ENCODE measurements at regions not wholly inside any gene's neighbourhood (a gene's known extent, or its start where the extent isn't known, plus 50 kb on each side); places are given as distances from the start of the nearest gene placed in this dataset.
A peak's percentile ranks its signal among the peaks of the same experiment; 100 is the strongest.
"Not testable (repeated sequence)": the region's sequence is repeated elsewhere in the genome, so short reads cannot be mapped to it uniquely, and the experiment has no call there.

DNA sequence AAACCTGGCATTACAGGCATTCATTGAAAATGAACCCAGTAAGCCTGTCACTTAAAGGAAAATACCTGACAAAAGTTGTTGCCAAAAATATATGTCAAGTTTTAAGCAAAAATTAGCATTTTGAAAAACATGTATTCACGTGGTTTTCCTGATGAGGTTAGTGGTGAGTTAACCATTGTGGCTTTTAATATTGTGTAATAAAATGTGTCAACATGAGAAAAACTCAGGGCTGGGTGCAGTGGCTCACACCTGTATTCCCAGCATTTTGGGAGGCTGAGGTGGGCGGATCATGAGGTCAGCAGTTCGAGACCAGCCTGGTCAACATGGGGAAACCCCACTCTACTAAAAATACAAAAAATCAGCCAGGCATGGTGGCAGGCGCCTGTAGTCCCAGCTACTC, 731.4 kb downstream of the KCNT2 start:
- DNase-seq (ENCODE audit: low spot score), result no peak
- intact Hi-C loops (cut with DNase I), result no loop called here

DNA sequence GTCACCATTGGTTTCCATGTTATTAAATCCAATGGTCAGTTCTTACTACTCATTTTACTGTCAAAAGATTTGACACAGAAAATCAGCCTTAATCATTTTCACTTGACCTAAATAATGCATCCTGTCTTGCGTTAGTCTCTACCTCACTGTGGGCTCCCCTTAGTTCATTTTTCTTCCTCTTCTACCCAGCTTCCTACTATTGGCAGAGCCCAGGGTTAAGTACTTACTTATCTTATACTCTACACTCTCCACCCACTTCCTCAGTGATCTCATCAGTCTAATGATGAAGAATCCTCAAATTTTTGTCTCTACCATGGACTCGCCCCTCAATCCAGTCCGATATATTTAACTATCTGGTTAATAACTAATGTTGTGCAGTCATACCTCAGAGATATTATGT, 735.9 kb downstream of the KCNT2 start:
- DNase-seq (ENCODE audit: low spot score), result no peak
- intact Hi-C loops (cut with DNase I), result no loop called here

DNA sequence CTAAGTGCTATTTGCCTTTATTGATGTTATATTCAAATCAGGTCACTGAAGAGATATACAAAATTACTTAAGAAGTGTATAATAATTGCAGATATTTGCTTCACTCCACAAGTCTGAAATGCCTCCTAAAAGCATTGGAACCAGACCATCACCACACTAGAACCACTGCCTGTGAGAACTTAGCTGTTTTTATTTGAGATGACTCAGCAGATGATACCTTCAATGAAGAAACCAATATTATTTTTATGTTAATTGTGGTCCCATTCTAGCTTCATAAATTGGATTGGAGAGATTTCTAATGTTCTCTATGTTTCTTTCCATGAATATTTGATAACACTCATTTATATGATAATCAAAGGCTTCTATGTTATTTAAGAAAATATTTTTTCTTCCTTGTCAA, 740.6 kb downstream of the KCNT2 start:
- DNase-seq (ENCODE audit: low spot score), result no peak
- intact Hi-C loops (cut with DNase I), result no loop called here

DNA sequence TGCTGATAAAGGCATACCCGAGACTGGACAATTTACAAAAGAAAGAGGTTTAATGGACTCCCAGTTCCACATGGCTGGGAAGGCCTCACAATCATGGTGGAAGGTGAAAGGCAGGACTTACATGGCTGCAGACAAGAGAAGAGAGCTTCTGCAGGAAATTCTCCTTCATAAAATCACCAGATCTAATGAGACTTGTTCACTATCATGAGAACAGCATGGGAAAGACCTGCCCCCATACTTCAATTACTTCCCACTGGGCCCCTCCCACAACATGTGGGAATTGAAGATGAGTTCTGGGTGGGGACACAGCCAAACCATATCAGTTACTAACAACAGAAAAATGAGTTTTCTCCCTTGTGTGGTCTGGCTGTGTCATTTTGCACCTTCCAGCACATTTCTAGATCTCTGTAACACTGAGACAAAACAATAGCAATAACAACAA, 741.4 kb downstream of the KCNT2 start:
- intact Hi-C loops (cut with DNase I), result no loop called here
- no peak for DNase-seq (ENCODE audit: low spot score)

DNA sequence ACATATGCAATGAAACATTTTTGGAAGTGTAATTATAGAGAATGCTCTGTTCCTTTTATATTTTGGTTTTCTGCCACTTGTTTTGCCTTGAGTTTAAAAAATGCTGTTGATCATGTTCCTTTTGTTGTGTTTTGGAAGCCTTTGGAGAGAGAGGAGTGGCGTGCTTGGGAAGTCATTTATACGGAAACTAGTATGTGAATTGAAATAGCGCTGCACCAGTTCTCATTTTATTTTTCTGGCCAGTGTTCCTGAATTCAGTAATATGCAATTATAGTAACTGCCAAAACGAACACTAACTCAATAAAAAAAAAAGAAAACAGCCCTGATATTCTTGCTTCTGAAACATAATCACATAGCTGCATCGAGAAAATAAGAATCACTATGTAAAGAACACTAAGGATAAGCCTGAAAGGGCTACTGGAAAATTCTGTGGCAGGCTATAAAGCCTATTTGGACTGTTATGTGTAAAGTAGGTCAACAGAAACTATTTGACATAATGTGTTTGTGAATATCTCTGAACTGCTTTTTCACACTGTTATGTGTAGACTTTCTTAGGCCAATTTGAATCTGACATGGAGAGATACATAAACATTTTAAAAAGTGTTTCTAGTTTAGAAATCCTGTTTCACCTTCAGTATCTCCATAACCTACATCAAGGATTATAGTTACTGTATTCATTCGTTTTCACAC, 742.0 kb downstream of the KCNT2 start:
- intact Hi-C loops (cut with DNase I), result no loop called here
- DNase-seq (ENCODE audit: low spot score), result no peak

DNA sequence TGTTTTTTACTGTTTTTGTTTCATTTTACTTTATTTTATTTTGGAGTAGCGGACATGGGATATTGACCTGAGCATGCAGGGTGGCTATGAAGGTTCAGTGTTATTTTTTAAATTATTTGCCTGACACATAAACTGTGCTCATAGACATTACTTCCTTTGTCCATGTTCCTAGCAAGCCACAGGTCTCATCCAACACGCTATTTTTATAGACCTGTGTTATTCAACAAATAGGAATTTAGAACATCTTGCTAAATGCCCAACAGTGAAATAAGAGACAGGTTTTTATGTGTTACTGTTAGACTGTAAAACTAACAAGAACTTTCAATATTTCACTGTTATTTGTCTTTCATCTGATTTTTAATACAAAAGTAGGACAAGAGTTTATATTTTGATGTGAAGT, 756.4 kb downstream of the KCNT2 start:
- intact Hi-C loops (cut with DNase I), result no loop called here
- DNase-seq (ENCODE audit: low spot score), result no peak

DNA sequence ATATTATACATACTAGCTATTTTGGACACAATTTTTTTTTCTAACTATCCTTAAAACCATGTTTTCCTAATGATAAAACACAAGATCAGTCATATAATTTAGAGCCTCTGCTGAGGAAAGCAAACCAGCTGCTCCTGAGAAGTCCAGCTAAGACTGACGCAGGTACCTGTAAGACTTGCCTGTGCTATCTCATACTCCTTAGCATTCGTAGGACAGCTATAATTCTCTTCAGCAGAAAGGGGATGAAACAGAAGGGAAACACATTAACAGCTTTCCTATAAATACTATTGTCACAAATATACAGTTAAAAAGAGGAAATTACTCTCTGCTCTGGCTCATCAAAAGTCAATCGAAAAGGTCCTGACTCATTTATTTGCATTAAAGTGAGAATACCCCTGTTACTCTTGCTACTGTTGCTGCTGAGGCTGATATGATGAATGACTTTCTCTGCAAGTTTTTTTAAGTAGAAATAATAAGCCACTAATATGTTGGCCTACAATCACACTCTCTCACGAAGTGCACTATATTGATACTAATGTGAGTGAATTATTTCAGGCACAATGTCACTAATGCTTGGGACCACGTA, 757.1 kb downstream of the KCNT2 start:
- intact Hi-C loops (cut with DNase I), result no loop called here
- DNase-seq (ENCODE audit: low spot score), result no peak

DNA sequence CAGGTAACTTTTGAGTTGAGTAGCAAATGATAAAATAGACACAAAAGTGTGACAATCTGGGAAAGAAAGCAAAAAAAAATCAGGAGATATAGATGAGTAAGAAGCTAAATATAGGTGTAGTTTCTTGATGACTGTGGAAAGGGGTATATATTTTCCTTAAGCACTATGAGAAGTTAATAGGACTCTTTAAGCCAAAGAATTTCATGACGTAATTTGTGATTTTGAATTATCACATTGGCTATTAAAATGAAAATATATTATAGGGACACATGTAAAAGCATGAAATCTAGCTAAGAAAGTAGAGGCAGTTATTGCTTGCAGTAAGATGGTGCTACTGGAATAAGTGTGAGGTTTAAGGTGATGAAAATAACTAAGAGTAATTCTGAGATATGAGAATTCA, 759.1 kb downstream of the KCNT2 start:
- intact Hi-C loops (cut with DNase I), result no loop called here
- DNase-seq (ENCODE audit: low spot score), result no peak

DNA sequence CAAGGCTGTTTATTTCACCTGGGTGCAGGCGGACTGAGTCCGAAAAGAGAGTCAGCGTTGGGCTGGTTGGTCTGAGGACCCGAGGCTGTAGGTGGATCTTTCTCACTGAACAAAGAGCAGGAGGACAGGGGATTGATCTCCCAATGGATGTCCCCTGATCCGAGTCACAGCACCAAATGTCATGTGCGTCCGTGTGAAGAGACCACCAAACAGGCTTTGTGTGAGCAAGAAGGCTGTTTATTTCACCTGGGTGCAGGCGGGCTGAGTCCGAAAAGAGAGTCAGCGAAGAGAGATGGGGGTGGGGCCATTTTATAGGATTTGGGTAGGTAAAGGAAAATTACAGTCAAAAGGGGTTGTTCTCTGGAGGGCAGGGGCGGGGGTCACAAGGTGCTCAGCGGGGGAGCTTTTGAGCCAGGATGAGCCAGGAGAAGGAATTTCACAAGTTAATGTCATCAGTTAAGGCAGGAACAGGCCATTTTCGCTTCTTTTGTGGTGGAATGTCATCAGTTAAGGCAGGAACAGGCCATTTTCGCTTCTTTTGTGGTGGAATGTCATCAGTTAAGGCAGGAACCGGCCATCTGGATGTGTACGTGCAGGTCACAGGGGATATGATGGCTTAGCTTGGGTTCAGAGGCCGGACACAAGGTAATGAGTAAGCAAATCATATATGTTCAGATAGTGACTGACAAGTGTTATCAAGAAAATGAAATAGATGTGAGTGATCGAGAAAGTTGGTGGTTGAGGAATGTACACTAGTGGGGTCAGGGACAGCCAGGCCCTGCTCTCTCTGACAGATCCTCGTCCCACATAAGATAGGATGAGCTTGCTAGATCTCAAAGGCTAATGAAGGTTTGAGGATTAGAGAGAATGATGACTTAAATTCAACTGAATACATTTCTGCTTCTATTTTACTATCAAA, 760.0 kb downstream of the KCNT2 start:
- intact Hi-C loops (cut with DNase I); DNase-seq (ENCODE audit: low spot score): not testable (repeated sequence)

DNA sequence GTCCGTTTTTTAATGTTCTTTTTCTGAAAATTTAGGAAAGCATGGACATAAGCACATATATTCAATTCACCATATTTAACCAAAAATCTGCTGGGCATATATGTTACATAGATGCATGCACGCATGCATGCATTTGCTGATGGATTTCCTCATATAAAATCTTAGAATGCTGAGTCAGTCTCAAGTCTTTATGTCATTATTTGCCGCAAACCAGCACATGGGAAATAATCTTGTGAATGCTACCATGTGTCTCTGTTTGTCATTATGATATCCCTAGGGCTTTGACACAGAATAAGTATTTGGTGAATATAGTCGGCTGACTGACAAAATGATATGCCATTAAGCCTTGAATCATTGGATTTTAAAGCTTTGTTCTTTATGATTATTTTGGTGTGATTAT, 776.5 kb downstream of the KCNT2 start:
- no peak for DNase-seq (ENCODE audit: low spot score)
- intact Hi-C loops (cut with DNase I), result no loop called here

DNA sequence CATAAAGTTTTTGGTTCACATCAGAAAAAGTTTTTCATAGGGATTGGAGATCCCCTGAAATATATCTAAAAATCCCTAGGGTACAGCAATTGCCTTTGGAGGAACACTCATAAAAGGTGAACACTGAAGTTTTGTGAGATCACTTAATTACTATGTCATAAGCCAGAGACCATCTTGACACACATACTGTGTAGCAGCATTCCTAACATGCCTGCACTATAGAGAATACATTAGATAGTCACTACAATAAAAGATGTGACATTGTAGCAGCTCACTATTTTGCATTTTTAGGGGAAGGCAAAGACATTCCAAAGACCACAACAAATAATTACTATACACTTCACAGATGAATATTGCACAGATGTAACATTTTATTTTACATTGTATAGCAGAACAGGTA, 779.9 kb downstream of the KCNT2 start:
- no peak for DNase-seq (ENCODE audit: low spot score)
- intact Hi-C loops (cut with DNase I), result no loop called here

DNA sequence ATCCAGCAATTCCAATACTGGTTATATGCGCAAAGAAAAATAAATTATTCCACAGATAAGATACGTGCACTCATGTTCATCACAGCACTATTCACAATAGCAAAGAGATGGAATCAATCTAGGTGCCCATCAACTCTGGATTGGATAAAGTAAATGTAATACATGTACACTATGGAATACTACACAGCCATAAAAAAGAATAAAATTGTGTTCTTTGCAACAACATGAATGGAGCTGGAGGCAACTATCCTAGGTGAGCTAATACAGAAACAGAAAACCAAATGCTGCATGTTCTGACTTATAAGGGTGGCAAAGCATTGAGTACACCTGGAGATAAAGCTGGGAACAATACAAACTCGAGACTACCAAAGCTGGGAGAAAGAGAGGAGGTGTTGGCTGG, 787.3 kb downstream of the KCNT2 start:
- intact Hi-C loops (cut with DNase I), result no loop called here
- no peak for DNase-seq (ENCODE audit: low spot score)

DNA sequence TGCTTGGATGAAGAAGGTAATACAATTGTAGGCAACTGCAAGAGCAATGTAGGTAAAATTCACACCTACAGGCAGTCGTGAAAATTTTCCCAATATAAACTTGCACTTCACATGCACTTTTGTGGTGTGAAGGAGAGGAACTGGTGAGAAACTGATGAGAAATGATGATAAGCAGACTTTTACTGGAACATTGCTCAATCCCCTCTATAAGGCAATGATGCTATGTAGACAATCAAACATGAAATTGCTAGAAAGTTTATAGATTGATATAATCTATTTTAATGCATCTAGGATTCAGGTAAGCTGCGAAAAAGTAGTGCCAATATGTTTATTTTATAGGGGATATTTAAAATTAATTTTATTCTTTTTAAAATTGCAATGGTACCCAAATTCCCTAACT, 802.2 kb downstream of the KCNT2 start:
- intact Hi-C loops (cut with DNase I), result no loop called here
- DNase-seq (ENCODE audit: low spot score), result no peak

DNA sequence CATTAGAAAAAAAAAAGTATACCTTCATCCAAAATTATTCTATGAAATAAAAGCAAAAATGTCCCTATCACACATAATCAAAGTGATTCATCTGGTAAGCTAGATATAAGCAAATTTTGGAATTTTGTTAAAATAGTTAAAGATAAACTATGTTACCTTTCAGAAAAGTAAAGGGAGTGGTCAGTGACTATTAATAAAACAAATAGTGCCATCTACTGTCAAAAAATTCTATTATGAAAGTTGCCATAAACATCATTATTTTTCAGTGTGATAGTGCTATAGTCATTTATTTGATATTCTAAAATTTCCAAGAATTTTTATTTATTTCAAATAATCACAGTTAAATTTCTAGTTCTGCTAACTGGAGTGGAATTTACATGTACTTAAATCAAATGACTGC, 803.7 kb downstream of the KCNT2 start:
- intact Hi-C loops (cut with DNase I), result no loop called here

DNA sequence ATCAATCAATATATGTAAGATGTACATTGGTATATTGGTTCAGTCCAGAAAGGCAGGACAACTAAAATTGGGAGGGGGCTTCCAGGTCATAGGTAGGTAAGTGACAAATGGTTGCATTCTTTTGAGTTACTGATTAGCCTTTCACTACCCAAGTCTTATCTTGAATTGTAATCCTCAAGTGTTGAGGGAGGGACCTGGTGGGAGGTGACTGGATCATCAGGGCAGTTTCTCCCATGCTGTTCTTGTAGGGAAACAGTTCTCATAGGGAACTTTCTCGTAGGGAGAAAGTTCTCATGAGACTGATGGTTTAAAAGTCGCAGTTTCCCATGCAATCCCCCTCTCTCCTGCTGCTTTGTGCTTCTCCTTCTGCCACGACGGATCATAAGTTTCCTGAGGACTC, 809.2 kb downstream of the KCNT2 start:
- DNase-seq (ENCODE audit: low spot score), result no peak
- intact Hi-C loops (cut with DNase I), result no loop called here

More for the DNA sequence above, 803.7 kb downstream of the KCNT2 start:
- DNase-seq (ENCODE audit: low spot score), result no peak

DNA sequence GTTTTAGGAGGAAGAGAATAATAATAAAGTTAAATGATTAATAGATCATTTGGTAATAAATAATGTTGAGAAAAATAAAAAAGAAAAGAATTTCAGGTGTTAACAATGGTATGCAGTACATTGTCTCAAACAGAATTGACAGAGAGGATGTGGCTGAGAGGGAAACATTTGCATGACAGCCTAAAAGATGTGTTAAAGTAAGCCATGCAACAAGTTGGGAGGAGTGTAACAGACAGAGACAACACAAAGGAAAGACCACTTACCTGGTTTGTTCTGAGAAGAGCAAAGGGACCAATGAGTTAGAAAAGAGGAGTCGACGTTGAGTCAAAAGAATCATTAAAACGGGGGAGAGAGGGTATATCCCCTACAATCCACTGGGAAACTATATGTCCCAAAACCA, 814.0 kb downstream of the KCNT2 start:
- no peak for DNase-seq (ENCODE audit: low spot score)
- intact Hi-C loops (cut with DNase I), result no loop called here

DNA sequence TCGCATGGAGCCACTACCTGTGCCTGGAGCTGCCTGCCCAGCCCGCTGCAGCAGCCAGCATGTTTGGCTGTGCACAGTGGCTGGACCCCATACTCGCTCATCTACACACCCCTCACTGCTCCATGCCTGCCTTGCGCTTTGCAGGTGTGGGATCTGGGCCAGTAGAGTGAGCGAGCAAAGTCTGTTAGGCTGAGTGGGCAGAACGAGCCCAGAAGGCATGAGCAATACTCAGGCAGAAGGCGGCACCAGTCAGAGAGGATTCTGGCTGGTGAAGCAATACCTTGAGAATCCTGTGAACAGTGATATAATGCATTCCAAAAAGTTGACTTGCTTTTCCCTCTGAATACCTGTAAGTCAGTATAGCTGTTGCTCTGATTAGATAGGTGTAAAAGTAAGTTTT, 816.4 kb downstream of the KCNT2 start:
- DNase-seq (ENCODE audit: low spot score), result no peak
- intact Hi-C loops (cut with DNase I), result no loop called here

DNA sequence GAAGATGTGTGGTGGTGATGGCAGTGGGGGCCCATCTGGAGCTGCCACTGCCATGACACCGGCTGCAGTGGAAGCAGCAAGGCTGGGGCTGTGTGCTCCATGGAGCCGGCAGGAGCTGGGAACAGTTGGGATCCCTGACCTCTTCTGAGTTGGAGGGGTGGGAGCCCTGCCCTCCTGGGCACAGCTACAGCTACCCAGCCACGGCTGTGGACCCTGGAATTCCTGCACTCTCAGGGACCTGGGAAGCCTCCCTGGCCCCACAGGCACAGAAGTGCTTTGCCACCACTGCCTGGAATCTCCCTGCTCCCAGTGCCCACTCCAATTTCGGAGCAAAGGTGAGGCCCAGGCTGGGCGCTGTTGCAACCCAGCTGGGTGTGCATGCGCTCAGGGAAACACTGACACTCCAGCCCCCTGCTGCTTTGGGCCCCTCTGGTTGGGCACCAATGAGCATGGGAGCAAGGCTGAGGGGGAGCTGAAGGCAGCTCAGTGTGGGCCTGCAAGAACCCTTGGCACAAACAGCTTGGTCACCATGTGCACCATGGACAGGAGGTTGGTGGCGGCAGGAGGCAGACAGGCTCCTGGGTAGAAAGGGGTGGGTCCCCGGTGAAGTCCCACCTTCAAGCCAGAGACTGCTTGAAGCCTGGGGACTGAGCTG, 817.6 kb downstream of the KCNT2 start:
- peak; percentile 71 for DNase-seq (ENCODE audit: low spot score)
- intact Hi-C loops (cut with DNase I), result no loop called here

DNA sequence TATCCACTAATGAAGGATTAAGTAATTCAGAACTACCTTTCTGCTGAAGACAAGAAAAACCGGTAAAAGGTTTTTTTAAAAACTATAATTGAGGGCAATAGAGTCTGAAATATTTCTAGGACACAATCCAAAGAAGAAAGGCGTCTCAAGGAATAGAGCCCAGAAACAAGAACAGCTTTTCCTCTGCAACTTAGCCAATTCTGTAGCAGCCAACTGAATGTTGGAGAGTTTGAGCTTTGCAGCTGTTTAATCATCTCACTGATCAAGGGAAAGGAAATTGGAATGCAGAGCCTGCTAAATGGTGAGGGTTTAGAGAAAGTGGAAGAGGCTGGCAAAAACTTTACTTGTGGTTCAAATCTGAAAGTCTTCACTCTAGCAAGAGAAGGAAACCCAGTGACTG, 818.9 kb downstream of the KCNT2 start:
- no peak for DNase-seq (ENCODE audit: low spot score)
- intact Hi-C loops (cut with DNase I), result no loop called here

DNA sequence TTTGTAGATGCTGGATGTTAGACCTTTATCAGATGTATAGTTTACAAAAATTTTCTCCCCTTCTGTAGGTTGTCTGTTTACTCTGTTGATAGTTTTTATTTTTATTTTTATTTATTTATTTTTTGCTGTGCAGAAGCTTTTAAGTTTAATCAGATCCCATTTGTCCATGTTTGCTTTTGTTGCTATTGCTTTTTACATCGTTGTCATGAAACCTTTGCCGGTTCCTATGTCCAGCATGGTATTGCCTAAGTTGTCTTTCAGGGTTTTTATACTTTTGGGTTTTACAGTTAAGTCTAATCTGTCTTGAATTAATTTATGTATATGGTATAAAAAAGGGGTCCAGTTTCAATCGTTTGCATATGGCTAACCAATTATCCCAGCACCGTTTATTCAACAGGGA, 819.5 kb downstream of the KCNT2 start:
- intact Hi-C loops (cut with DNase I), result no loop called here
- no peak for DNase-seq (ENCODE audit: low spot score)

All from posterior vena cava (tissue), 2 donors.